HG03565 (cell line): ENCODE measurements at regions not wholly inside any gene's neighbourhood (a gene's known extent, or its start where the extent isn't known, plus 50 kb on each side); places are given as distances from the start of the nearest gene placed in this dataset.
"Not testable (repeated sequence)": the region's sequence is repeated elsewhere in the genome, so short reads cannot be mapped to it uniquely, and the experiment has no call there.

Source experiments
- ATAC-seq: cut with Tn5 transposase; IDR thresholded peaks from one replicate; pipeline ENCODE4 v1.9.1; 2021; ENCODE audit warnings: mild to moderate bottlenecking, moderate library complexity; ENCODE audit not compliant: unreplicated experiment

DNA sequence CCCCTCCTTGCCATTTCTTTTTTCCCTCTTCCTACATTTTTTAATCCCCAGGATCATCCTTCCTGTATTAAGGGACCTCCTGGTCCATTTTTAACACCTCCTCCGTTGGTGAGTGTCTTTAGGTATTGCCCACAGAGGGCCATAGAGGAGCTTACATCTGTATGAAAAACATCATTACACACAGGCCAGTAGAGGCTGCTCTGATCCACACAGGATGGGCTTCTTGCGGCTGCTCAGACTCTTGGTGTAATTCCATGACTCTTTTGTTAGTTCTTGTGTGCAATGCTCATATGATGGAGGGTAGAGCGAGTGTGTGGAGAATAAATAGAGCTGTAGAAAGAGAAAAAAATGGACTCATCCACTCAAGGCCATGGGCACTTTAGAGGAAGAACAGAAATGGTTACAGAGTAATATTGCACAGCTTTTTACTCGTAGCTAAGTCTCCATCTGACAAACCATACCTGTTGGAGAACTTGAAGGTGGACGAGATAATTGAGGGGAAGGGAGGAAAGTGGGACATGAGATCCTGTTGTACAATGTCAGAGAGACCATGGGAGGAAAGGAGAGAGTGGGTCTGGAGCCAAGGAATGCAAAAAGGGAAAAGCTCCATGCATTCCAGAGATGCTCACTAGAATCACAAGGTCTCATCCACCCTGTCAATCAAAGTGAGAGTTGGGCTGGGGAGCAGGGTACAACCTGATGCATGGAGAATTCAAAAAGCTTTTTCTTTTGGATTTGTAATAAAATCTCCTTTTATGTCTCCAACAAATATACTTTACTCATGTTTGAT is 129.7 kb upstream of the TNP1 start:
- ATAC-seq, result no peak

DNA sequence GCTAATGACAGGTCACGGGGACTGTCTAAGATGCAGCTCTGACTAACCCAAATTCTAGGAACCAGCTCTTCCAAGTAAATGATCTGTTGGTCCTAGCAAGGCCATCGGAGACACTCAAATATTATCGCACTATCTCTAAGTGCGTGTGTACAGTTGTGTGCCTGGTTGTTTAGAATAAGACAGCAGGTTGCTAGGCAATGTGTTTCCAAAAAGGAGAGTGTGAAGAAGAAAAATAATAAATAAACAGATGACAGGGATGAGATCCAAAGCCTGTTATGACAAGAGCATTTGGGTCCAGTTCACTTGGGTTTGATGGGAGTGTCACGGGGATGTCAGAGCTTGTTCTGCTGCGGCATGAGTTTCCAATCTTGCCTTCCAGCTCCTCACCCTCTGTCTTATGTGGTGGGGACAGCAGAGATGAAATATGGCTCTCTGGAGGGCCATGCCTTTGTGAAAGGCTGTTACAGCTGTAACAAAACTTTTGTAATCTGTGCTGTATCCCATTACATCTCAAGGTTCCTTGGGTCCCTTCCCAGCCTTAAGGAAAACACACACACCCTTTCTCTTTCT is 127.5 kb upstream of the TNP1 start:
- ATAC-seq, result no peak

DNA sequence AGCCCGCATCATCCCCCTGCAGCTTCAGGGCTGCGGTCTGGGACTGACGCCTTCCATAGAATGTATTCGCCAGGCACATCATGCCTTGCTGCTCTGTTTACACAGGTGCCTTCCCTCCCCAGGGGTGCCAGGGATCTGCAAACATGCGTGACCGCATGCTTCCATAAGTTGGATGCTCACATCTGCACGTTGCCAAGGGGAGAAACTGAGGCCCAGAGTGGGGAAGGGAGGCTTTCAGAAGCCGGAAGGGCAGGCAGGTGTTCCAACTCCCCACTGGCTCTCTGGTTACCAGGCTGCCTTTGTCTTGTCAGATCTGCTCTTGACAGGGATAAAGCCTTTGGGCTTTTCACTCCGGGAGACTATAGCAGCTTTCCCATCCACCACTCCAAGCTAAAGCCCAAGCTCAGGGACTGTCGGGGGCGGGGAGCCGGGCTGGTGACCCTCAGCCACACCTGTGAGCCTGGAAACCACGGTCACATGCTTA is 125.8 kb upstream of the TNP1 start:
- ATAC-seq, result no peak

DNA sequence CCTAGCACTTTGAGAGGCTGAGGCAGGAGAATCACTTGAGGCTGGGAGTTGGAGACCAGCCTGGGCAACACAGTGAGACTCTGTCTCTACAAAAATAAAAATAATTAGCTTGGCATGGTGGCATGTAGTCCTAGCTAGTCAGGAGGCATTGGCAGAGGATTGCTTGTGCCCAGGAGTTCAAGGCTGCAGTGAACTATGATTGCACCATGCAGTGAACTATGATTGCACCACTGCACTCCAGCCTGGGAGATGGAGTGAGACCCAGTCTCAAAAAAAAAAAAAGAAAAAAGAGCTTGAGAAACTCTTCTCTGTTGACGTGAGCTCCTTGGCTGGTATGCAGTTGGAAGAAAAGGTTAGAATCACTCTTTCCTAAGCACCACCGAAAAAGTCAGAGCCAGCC is 125.1 kb upstream of the TNP1 start:
- no peak for ATAC-seq

DNA sequence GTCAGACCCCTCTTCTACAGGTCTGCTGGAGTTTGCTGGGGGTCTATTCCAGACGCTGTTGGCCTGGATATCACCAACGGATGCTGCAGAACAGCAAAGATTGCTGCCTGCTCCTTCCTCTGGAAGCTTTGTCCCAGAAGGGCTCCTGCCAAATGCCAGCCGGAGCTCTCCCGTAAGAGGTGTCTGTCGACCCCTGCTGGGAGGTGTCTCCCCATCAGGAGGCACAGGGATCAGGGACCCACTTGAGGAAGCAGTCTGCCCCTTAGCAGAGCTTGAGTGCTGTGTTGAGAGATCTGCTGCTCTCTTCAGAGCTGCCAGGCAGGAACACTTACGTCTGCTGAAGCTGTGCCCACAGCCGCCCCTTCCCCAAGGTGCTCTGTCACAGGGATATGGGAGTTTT is 122.1 kb upstream of the TNP1 start:
- not testable (repeated sequence) for ATAC-seq

DNA sequence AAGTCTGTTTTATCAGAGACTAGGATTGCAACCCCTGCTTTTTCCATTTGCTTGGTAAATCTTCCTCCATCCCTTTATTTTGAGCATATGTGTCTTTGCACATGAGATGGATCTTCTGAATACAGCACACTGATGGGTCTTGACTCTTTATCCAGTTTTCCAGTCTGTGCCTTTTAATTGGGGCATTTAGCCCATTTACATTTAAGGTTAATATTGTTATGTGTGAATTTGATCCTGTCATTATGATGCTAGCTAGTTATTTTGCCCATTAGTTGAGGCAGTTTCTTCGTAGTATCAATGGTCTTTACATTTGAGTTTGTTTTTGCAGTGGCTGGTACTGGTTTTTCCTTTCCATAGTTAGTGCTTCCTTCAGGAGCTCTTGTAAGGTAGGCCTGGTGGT is 120.6 kb upstream of the TNP1 start:
- not testable (repeated sequence) for ATAC-seq

DNA sequence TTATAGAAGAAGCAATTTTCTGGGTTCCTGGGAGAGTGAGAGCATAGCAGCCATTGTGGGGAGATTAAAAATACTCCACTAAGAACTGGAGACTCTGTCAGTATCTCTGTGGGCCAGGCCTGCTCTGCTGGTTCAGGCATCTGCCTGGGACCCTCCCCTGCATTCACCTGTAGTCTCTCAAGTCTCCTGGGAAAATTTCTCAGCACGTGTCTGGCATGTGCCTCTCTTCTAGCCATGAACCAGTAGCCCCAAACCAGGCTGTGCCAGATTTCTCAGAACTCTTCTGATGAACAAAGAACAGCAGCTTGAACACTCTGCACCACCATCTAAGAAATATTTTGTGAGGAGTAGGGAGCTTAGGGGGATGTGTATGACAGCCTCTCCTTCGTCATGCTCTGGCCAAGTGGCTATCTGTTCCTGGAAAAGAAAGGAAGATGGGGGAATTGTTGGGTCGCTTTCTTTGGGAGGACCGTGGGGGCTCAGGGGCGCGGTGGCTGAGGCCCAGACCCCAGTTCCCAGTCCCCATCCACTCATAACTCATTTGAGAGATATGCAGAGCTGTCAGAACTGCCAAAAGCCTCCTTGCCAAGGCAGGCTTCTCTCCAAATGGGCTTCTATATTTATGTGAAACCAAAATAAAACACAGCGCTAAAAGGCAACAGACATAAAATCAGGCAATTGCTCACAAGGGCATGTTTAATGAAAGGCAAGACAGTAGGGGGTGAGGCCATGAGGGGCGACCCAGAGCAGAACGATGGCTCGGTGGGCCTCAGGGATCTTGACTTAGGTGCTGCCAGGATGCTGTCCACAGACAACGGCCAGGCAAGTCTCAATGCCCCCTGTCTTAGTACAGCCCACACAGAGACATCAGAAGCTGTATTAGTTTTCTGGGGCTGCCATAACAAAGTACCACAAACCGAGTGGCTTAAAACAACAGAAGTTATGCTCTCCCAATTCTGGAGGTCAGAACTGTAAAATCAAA is 114.7 kb upstream of the TNP1 start:
- ATAC-seq, result no peak

DNA sequence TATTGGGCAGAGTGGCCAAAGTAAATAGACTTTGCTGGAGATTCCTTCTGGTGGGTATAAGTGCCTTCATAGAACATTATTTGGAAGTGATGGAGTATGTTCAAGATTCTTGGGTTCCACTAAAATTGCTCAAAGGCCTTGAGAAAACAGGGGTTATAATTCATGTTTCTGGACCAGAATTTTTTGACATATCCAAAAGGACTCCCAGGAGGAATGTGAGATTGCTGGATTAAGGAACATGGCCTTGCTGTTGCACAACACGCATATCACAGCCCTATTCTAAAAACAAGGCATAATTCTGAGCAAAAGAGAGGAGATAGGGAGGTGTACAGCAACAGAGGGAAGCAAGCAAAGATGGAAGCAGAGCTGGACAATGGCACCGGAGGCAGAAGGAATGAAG is 111.7 kb upstream of the TNP1 start:
- ATAC-seq, result no peak

DNA sequence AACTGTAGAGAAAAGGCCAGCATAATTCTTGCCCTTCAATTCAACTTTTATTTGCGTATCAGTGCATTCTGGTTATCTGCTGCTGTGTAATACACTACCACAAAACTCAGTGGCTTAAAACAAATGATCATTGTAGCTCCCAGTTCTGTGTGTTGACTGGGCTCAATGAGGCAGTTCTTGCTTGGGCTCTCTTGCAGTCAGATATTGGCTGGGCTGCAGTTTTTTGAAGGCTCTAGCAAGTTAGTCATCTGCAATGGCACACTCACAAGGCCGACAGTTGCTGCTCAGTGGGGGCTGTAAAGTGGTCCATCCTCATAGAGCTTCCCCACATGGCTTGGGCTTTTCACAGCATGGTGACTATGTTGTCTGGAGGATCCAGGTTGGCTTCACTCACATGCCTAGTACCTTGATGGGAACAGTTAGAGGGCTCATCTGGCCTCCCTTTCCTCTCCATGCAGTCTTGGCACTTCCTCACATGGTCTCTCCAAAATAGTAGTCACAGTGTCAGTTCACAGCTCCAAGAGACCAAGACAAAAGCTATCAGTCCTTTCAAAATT is 110.6 kb upstream of the TNP1 start:
- ATAC-seq, result no peak

DNA sequence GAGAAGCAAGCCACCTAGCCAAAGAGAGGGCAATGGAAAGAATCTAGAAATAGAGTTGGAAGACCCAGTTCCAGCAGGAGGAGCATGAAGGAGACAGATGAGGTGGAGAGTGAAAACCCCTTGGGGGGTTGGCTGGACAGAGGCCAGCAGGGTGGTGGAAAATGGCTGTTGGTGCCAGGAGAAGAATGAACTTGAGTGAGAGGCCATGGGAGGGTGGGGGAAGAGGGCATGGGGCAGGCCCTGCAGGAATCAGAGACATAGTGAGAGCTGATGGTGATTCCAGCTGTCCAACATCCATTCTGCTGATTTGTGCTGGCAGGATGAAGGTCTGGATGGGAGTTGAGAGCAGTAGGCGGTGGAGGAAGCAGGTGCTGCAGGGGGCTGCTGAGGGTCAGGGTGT is 108.0 kb upstream of the TNP1 start:
- ATAC-seq, result no peak

DNA sequence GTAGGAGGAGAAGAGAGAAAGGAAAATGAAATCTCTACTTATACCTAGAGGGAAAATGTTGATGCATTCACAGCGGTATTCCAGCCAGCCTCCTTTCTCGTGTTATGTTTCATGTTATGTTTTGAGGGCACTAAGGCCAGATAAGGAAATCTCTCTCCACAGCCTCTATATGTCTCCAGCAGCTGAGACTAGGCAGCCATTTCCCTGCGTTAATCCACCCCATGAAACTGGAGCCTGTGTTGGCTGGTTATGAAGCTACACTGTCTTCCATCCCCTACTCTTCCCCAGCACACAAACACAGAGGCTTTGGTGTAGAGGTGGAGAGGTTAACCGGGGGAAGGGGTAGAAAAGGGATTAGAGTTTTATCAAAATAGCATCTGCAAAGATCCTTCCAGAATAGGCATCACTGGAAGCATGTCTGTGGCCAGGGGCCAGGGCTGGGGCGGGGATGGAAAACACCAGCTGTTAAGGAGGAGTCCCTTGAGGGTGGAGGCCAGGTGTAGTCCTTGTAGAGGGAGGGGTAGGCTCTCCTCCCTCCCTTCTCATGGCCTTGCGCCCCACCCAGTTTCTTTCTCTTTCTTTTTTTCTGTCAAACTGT is 100.9 kb upstream of the TNP1 start:
- ATAC-seq, result no peak

DNA sequence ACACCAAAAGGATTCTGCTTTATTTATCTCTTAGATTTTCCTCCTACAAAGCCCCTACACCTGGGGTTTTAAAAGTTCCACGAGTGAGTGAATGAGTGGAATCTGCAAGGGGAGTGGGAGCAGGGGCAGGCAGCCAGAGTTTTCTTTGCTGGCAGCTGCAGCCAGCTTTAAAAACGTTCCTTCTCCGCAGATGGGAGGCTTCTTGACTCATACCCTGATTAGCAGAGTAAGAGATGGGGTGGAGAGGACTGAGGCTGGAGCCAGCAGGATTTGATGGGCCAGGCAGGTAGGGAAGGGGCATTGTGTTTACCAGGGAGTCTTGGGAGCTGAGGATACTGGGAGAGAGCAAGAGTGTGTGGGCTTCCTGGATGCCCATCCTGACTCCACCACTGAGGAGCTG is 99.6 kb upstream of the TNP1 start:
- ATAC-seq, result no peak

DNA sequence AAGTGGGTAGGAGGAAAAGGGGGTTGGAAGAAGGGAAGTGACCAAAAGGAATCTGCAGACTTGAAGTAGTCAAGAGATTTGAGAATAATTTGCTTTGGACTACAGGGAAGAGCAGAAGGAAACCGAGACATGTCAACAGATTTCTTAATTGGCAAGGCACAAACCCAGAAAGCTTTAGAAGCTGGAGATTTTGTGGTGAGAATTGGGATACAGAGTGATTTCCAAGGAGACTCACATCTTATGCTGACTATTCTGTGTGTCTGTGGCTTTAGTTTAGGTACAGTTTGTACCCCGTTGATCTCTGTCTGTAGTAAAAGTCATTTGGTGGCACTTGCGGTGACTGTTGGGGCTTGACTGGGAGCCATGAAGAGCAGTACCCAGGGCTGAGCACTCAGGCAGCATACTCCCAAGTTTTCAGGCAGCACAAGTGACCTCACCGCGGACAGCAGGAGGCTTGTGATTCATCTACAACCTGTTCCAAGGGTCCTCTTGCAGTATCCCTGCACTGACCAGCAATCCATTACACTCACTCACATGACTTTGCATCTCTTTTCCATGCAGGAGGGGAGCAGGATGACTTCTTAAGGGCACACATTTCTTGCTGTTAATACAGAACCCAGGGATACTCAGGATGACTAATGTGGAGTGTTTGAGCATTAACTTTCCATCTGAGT is 97.1 kb upstream of the TNP1 start:
- ATAC-seq, result no peak

DNA sequence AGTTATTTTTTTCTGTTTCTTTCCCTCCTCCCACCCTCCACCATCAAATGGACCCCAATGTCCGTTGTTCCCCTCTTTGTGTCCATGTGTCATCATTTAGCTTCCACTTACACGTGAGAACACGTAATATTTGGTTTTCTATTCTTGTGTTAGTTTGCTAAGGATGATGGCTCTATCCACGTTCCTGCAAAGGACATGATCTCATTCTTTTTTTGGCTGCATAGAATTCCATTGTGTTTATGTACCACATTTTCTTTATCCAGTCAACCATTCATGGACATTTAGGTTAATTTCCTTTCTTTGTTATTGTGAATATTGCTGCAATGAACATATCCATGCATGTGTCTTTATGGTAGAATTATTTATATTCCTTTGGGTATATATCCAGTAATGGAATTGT is 91.3 kb upstream of the TNP1 start:
- ATAC-seq, result no peak

DNA sequence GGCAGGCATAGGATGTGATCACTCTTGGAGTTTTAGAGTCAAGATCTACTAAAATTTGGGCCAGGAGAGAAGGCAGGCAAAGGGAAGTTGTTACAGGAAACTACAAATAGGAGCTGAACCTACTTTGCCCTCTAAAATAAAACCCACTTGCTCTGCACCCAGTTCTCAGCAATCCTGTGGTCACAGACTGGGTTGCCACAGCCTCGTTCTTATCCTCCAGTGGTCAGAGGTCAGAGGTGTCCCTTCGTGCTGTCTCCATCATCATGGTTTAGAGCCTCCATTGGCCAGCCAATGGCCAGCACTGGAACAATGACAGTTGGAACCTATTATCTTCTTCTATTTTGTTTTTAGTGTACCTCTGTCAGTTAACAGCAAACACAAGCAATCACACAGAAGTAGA is 90.7 kb upstream of the TNP1 start:
- ATAC-seq, result no peak

DNA sequence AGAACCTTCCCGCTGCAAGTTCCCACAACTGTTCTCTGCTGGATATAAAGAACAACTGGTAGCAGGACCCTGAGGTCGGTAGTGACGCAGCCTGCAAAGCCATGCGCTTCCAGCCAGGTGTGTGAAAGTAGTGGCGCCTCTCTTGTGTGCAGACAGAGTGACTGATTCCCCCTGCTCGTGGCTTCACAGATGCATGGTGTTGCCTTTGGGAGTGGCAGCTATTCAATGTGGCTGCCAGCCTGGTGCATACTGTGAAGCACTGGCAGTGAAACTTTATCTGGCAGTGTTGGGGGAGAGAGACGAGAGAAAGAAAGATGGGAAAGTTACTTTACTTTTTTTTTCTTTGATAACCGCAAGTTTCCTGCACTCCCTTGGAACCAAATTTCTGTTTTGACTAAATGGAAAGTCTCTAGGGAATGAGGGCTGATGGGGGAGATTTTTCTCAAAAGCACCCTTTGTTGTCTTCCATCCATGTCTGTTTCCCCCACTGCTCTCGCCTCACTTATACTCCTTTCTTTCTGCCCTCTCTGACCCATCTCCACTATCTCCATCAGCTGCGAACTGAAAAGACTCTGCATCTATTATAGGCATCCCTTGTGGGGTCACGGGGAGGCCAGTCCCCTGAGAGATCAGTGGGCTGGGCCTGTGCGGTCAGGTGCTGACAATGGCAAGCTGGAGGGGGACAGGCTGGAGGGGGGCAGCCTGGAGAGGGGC is 90.0 kb upstream of the TNP1 start:
- no peak for ATAC-seq

DNA sequence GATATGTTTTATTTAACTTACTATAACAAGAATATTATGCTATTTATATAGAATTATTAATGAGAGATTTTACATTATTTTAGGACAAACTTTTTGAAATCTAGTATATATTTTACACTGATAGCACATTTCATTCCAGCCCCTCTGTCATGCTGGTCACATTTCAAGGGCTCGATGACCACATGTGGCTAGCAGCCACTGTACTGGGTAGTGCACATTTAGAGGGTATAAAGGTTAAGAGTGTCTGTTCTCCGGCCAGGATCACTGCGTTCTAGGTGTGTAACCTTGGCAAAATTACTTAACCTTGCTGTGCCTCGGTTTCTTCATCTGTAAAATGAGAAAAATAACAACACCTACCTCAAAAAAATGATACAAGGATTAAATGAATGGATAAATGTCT is 87.2 kb upstream of the TNP1 start:
- no peak for ATAC-seq

DNA sequence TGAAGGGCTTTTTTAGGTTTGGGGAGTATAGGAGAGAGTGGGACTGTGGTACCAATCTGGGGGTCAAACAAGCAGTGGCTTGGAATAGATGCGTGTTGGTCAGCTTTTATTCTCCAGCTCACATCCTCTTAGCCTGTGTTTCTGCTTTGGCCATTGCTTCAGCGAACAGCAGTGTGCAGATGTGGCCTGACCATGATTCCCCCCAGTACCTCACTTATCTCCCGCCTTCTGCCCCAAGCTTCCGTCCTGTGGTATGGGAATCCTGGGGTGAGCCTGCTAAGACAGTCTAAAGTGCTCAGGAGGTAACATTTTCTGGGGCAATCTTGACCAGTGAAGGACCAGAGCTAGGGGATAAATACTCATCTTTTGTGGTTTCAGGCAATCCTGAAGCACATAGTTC is 84.9 kb upstream of the TNP1 start:
- no peak for ATAC-seq

DNA sequence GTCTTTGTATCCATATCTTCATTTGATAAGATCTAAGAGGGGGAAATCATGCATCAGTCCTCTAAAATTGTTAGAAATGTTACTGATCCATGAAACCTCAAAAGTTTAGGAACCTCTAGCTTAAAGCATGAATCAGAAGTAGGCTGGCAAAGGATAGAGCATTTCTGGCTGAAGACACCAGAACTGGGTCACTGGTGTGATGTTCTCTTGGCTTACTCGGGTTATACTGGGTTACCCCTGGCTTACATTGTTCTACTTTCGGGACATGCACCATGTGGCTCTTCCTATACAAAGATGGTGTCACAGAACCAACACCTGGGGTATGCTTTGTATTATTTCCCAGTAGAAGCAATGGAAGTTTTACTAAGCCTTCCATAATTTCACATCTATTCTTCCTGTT is 83.2 kb upstream of the TNP1 start:
- no peak for ATAC-seq

DNA sequence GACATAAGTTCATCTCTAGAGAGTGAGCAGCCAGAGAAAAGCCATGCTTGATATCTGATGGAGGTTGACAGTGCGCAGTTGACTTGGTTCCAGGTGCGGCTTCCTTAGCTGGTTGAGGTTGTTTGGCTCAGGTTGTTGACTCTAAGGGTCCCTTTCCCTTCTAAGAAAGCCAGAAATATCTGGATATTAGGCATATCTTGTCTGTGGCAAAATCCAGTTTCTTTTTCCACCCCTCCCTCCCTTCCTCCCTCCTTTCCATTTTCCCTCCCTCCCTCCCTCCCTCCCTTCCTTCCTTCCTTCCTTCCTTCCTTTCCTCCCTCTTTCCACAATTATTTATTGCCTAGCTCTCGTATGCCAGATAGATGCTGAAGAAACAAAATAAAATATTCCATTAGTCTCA is 82.6 kb upstream of the TNP1 start:
- no peak for ATAC-seq
